Progenitor cell of endocrine pancreas (in vitro differentiated cells): ENCODE measurements at regions not wholly inside any gene's neighbourhood (a gene's known extent, or its start where the extent isn't known, plus 50 kb on each side); places are given as distances from the start of the nearest gene placed in this dataset.

Source experiments
- DNase-seq: peaks from one replicate; pipeline ENCODE4 v3.0.0; 2021; ENCODE audit warnings: low spot score; ENCODE audit not compliant: unreplicated experiment
- H3K27ac Mint-ChIP-seq: 2 replicates; pipeline ENCODE4 v1.8.0; 2021; ENCODE audit warnings: mild to moderate bottlenecking, moderate library complexity, mixed read lengths
- H3K27me3 Mint-ChIP-seq: 2 replicates; pipeline ENCODE4 v1.8.0; 2021; ENCODE audit warnings: mixed read lengths
- H3K36me3 Mint-ChIP-seq: 2 replicates; pipeline ENCODE4 v1.8.0; 2022; ENCODE audit warnings: mixed read lengths; ENCODE audit not compliant: insufficient read depth
- H3K4me1 Mint-ChIP-seq: 2 replicates; pipeline ENCODE4 v1.8.0; 2021; ENCODE audit warnings: low read depth, mixed read lengths
- H3K4me3 Mint-ChIP-seq: 2 replicates; pipeline ENCODE4 v1.8.0; 2021; ENCODE audit warnings: low read depth, mild to moderate bottlenecking, moderate library complexity, mixed read lengths
- H3K9me3 Mint-ChIP-seq: 2 replicates; pipeline ENCODE4 v1.8.0; 2021; ENCODE audit warnings: low read depth, mixed read lengths
- CTCF ChIP-seq: fragments of 200-600 bp; sonication (generic); IDR thresholded peaks from one replicate; pipeline ENCODE4 v1.5.0; 2021; ENCODE audit warnings: antibody characterized with exemption, mild to moderate bottlenecking; ENCODE audit not compliant: unreplicated experiment

GRCh38 chr3:178916223-178916622 lies 155.4 kb downstream of the ZMAT3 start:
- no peak for TF ChIP-seq CTCF
- peaks cover 10% of the 10 kb centered on the region for H3K9me3 Mint-ChIP-seq
- peaks cover 3% of the 10 kb centered on the region for H3K36me3 Mint-ChIP-seq
- H3K27ac Mint-ChIP-seq = no peak overlapping the region
- H3K4me3 Mint-ChIP-seq = no peak overlapping the region
- no peaks in the 10 kb centered on the region for H3K27me3 Mint-ChIP-seq
- no peak for DNase-seq
- H3K4me1 Mint-ChIP-seq = no peaks in the 10 kb centered on the region

- Mint-ChIP-seq H3K9me3 (peaks cover 10% of the 10 kb centered on the region), H3K4me3 (no peak overlapping the region), H3K4me1 (no peaks in the 10 kb centered on the region), H3K27ac (no peak overlapping the region), H3K27me3 (no peaks in the 10 kb centered on the region), H3K36me3 (peaks cover 3% of the 10 kb centered on the region)
- TF ChIP-seq CTCF = no peak
- no peak for DNase-seq
Observed at GRCh38 chr3:178915365-178915764, 156.2 kb downstream of the ZMAT3 start.

GRCh38 chr3:178907081-178907480 lies 164.5 kb downstream of the ZMAT3 start:
- H3K4me1 Mint-ChIP-seq = no peaks in the 10 kb centered on the region
- no peaks in the 10 kb centered on the region for H3K9me3 Mint-ChIP-seq
- H3K4me3 Mint-ChIP-seq = no peak overlapping the region
- no peaks in the 10 kb centered on the region for H3K36me3 Mint-ChIP-seq
- H3K27ac Mint-ChIP-seq = no peak overlapping the region
- H3K27me3 Mint-ChIP-seq = no peaks in the 10 kb centered on the region
- DNase-seq = no peak
- TF ChIP-seq CTCF = no peak

GRCh38 chr3:178901204-178901603 lies 170.4 kb downstream of the ZMAT3 start:
- no peaks in the 10 kb centered on the region for H3K9me3 Mint-ChIP-seq
- DNase-seq = no peak
- peaks cover 3% of the 10 kb centered on the region for H3K4me1 Mint-ChIP-seq
- no peaks in the 10 kb centered on the region for H3K36me3 Mint-ChIP-seq
- TF ChIP-seq CTCF = no peak
- H3K4me3 Mint-ChIP-seq = no peak overlapping the region
- H3K27me3 Mint-ChIP-seq = no peaks in the 10 kb centered on the region
- H3K27ac Mint-ChIP-seq = no peak overlapping the region

- no peak for DNase-seq
- Mint-ChIP-seq H3K36me3 (no peaks in the 10 kb centered on the region), H3K4me3 (no peak overlapping the region), H3K9me3 (no peaks in the 10 kb centered on the region), H3K27me3 (no peaks in the 10 kb centered on the region), H3K27ac (no peak overlapping the region), H3K4me1 (peaks cover 3% of the 10 kb centered on the region)
- TF ChIP-seq CTCF = no peak
Observed at GRCh38 chr3:178900029-178900646, 171.5 kb downstream of the ZMAT3 start.
